H9 (cell line): ENCODE measurements at regions not wholly inside any gene's neighbourhood (a gene's known extent, or its start where the extent isn't known, plus 50 kb on each side); places are given as distances from the start of the nearest gene placed in this dataset.

Experiments
- DNase-seq: peaks from one replicate; pipeline ENCODE4 v3.0.0-alpha.2; 2017
- H2AFZ ChIP-seq: one replicate; pipeline ENCODE4 v1.6.1; 2013; ENCODE audit warnings: mild to moderate bottlenecking, low read length, control low read depth, moderate library complexity
- H2AK5ac ChIP-seq: 2 replicates; pipeline ENCODE4 v1.6.1; 2013; ENCODE audit warnings: low read length, control low read depth, mixed read lengths; ENCODE audit not compliant: insufficient read length
- H2BK120ac ChIP-seq: one replicate; pipeline ENCODE4 v1.6.1; 2013; ENCODE audit warnings: low read depth, mild to moderate bottlenecking, low read length, control low read depth, inconsistent platforms; ENCODE audit not compliant: poor library complexity, severe bottlenecking
- H2BK12ac ChIP-seq: 2 replicates; pipeline ENCODE4 v1.6.1; 2013; ENCODE audit warnings: low read length, control low read depth, mixed read lengths, low read depth; ENCODE audit not compliant: insufficient read length
- H2BK15ac ChIP-seq: 2 replicates; pipeline ENCODE4 v1.6.1; 2013; ENCODE audit warnings: low read depth, low read length, control low read depth
- H2BK20ac ChIP-seq: one replicate; pipeline ENCODE4 v1.6.1; 2013; ENCODE audit warnings: low read depth, mild to moderate bottlenecking, low read length, control low read depth, inconsistent platforms; ENCODE audit not compliant: poor library complexity, severe bottlenecking
- H2BK5ac ChIP-seq: 2 replicates; pipeline ENCODE4 v1.6.1; 2013; ENCODE audit warnings: low read length, control low read depth, mixed read lengths; ENCODE audit not compliant: insufficient read length
- H3K14ac ChIP-seq: 2 replicates; pipeline ENCODE4 v1.6.1; 2013; ENCODE audit warnings: low read length, control low read depth; ENCODE audit not compliant: insufficient read depth
- H3K18ac ChIP-seq: 2 replicates; pipeline ENCODE4 v1.6.1; 2013; ENCODE audit warnings: low read depth, mild to moderate bottlenecking, mixed read lengths, low read length, control low read depth; ENCODE audit not compliant: insufficient read length
- H3K23ac ChIP-seq: 2 replicates; pipeline ENCODE4 v1.6.1; 2013; ENCODE audit warnings: low read length, control low read depth, mixed read lengths, low read depth; ENCODE audit not compliant: insufficient read length
- H3K23me2 ChIP-seq: 2 replicates; pipeline ENCODE4 v1.6.1; 2013; ENCODE audit warnings: low read depth, mild to moderate bottlenecking, mixed read lengths, low read length, control low read depth; ENCODE audit not compliant: insufficient read length, poor library complexity, severe bottlenecking
- H3K27ac ChIP-seq: 2 replicates; pipeline ENCODE4 v1.5.1; 2013; ENCODE audit warnings: low read length, control low read depth, mixed read lengths, low read depth; ENCODE audit not compliant: insufficient read length
- H3K27me3 ChIP-seq: 2 replicates; pipeline ENCODE4 v1.6.1; 2013; ENCODE audit warnings: low read length, control low read depth, inconsistent platforms; ENCODE audit not compliant: insufficient read depth
- H3K4ac ChIP-seq: 2 replicates; pipeline ENCODE4 v1.6.1; 2013; ENCODE audit warnings: low read depth, mild to moderate bottlenecking, control low read depth, inconsistent platforms, low read length, moderate library complexity
- H3K4me1 ChIP-seq: 2 replicates; pipeline ENCODE4 v1.6.1; 2013; ENCODE audit warnings: low read length, control low read depth, inconsistent platforms; ENCODE audit not compliant: insufficient read depth
- H3K4me2 ChIP-seq: 2 replicates; pipeline ENCODE4 v1.6.1; 2013; ENCODE audit warnings: low read length, control low read depth, mixed read lengths; ENCODE audit not compliant: insufficient read length, insufficient read depth
- H3K56ac ChIP-seq: 2 replicates; pipeline ENCODE4 v1.6.1; 2013; ENCODE audit warnings: low read depth, mild to moderate bottlenecking, mixed read lengths, low read length, control low read depth; ENCODE audit not compliant: insufficient read length
- H3K79me1 ChIP-seq: 2 replicates; pipeline ENCODE4 v1.6.1; 2013; ENCODE audit warnings: low read depth, mild to moderate bottlenecking, moderate library complexity, low read length, control low read depth, inconsistent platforms; ENCODE audit not compliant: insufficient read depth, poor library complexity, severe bottlenecking
- H3K79me2 ChIP-seq: 2 replicates; pipeline ENCODE4 v1.6.1; 2013; ENCODE audit warnings: low read length, control low read depth, inconsistent platforms; ENCODE audit not compliant: insufficient read depth
- H3K9ac ChIP-seq: 2 replicates; pipeline ENCODE4 v1.6.1; 2013; ENCODE audit warnings: low read length, control low read depth, mixed read lengths; ENCODE audit not compliant: insufficient read length; ENCODE audit errors: extremely low read depth
- H3K9me3 ChIP-seq: one replicate; pipeline ENCODE4 v1.6.1; 2013; ENCODE audit warnings: low read depth, low read length, inconsistent platforms; ENCODE audit not compliant: control insufficient read depth
- H3T11ph ChIP-seq: one replicate; pipeline ENCODE4 v1.6.1; 2013; ENCODE audit warnings: mild to moderate bottlenecking, low read length, control low read depth, inconsistent platforms
- H4K20me1 ChIP-seq: one replicate; pipeline ENCODE4 v1.6.1; 2013; ENCODE audit not compliant: control insufficient read depth, insufficient read length, insufficient read depth
- H4K5ac ChIP-seq: 2 replicates; pipeline ENCODE4 v1.6.1; 2013; ENCODE audit warnings: low read depth, mild to moderate bottlenecking, mixed read lengths, low read length, control low read depth; ENCODE audit not compliant: insufficient read length
- H4K8ac ChIP-seq: replicated peaks from 2 replicates; pipeline ENCODE4 v1.6.1; 2013; ENCODE audit warnings: low read length, control low read depth, mixed read lengths, low read depth; ENCODE audit not compliant: insufficient read length
- H4K91ac ChIP-seq: 2 replicates; pipeline ENCODE4 v1.6.1; 2013; ENCODE audit warnings: low read depth, mild to moderate bottlenecking, moderate library complexity, mixed read lengths, low read length, control low read depth; ENCODE audit not compliant: insufficient read length
- H3K27ac Mint-ChIP-seq, 3 experiments: 2 replicates in 2 of 3; 3 replicates in 1 of 3; pipeline ENCODE4 v1.8.0; 2020 to 2021; ENCODE audit warnings: mixed read lengths in 3 of 3, mild to moderate bottlenecking in 1 of 3, moderate library complexity in 1 of 3
- H3K27me3 Mint-ChIP-seq: 2 replicates; pipeline ENCODE4 v1.8.0; 2021; ENCODE audit warnings: low read depth, mild to moderate bottlenecking, moderate library complexity, mixed read lengths
- H3K36me3 Mint-ChIP-seq, 3 experiments: 2 replicates in 2 of 3; 3 replicates in 1 of 3; pipeline ENCODE4 v1.8.0; 2020 to 2021; ENCODE audit warnings: low read depth in 3 of 3, mixed read lengths in 3 of 3; ENCODE audit not compliant: insufficient read depth in 1 of 3
- H3K4me1 Mint-ChIP-seq, 2 experiments: 2 replicates each; pipeline ENCODE4 v1.8.0; 2020; ENCODE audit warnings: mixed read lengths in 2 of 2
- H3K4me3 Mint-ChIP-seq, 2 experiments: 2 replicates in 1 of 2; 3 replicates in 1 of 2; pipeline ENCODE4 v1.8.0; 2020 to 2021; ENCODE audit warnings: mild to moderate bottlenecking in 2 of 2, mixed read lengths in 2 of 2, moderate library complexity in 1 of 2
- H3K9me3 Mint-ChIP-seq, 2 experiments: 2 replicates in 1 of 2; 3 replicates in 1 of 2; pipeline ENCODE4 v1.8.0; 2020; ENCODE audit warnings: mild to moderate bottlenecking in 2 of 2, mixed read lengths in 2 of 2, moderate library complexity in 1 of 2
- CTCF ChIP-seq: fragments of 200-600 bp; sonication (generic); conservative IDR thresholded peaks from 3 replicates; pipeline ENCODE4 v1.8.0; 2021; ENCODE audit warnings: antibody characterized with exemption, mild to moderate bottlenecking
- WGBS: extraction: QIAGEN DNeasy Blood & Tissue Kit; methylation state at CpG from one replicate; pipeline ENCODE4 v1.1.7; 2013; ENCODE audit warnings: missing lambda C conversion rate, low lambda C conversion rate, mixed read lengths; ENCODE audit not compliant: insufficient read length; ENCODE audit errors: extremely low coverage; 5-methylcytosine and 5-hydroxymethylcytosine counted together

- Histone ChIP-seq H3K9ac (no peak overlapping the region), H3K4ac (no peak overlapping the region), H2BK15ac (no peak overlapping the region), H3K23ac (no peak overlapping the region), H2BK20ac (no peak overlapping the region), H3K9me3 (no peaks in the 10 kb centered on the region), H2BK120ac (no peak overlapping the region), H3K27me3 (no peaks in the 10 kb centered on the region), H3K18ac (no peak overlapping the region), H3T11ph (no peak overlapping the region), H3K4me1 (no peaks in the 10 kb centered on the region), H3K23me2 (no peaks in the 10 kb centered on the region), H2BK12ac (no peak overlapping the region), H4K20me1 (no peaks in the 10 kb centered on the region), H3K56ac (no peak overlapping the region), H3K79me1 (no peaks in the 10 kb centered on the region), H3K4me2 (no peak overlapping the region), H4K8ac (no peak overlapping the region), H3K79me2 (no peaks in the 10 kb centered on the region), H3K14ac (no peak overlapping the region), H3K27ac (no peak overlapping the region), H4K91ac (no peak overlapping the region), H2AK5ac (no peak overlapping the region), H4K5ac (no peak overlapping the region), H2BK5ac (no peak overlapping the region), H2AFZ (no peak overlapping the region)
- H3K4me1 Mint-ChIP-seq = peaks cover 0 to 4% of the 10 kb centered on the region in 2 experiments; a peak in 1 of 4 replicates
- TF ChIP-seq CTCF = no peak
- DNase-seq = no peak
- no peaks in the 10 kb centered on the region for H3K27me3 Mint-ChIP-seq
- H3K9me3 Mint-ChIP-seq = no peaks in the 10 kb centered on the region
- H3K27ac Mint-ChIP-seq = no peak overlapping the region
- WGBS = no CpG with 5 or more reads among the region's 3 CpGs
- no peak overlapping the region for H3K4me3 Mint-ChIP-seq
- H3K36me3 Mint-ChIP-seq = no peaks in the 10 kb centered on the region; a peak in 1 of 7 replicates
Observed at GRCh38 chr1:187490266-187490665, 661.5 kb downstream of the PLA2G4A start.
